ENCODE measurements at regions not wholly inside any gene's neighbourhood (a gene's known extent, or its start where the extent isn't known, plus 50 kb on each side); places are given as distances from the start of the nearest gene placed in this dataset.
"Not testable (repeated sequence)": the region's sequence is repeated elsewhere in the genome, so short reads cannot be mapped to it uniquely, and the experiment has no call there.

DNA sequence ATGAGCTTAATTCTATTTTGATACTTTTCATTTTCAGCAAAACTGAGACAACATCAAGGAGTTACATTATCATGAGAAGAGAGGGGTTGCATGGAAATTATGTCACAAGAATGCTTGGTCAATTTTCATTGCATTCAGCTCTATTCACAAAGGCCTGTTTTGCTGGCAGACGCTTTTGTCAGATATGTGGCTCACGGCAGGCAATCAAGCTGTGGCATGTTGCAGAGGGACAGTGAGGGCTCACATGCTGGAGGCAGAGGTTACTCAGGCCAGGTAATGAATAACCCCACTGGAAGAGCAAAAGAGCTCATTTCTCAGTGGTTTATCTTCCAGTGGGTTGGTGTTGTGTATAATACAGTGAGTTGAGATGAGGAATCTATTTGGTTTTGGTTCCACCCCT, 98.7 kb upstream of the RBFOX1 start:
- Histone ChIP-seq H3K27ac (no peak overlapping the region), H3K4me3 (no peak overlapping the region), H3K9me3 (no peaks in the 10 kb centered on the region), H3K36me3 (no peaks in the 10 kb centered on the region), H3K27me3 (replicated peaks; ENCODE audit: insufficient read depth) (no peaks in the 10 kb centered on the region), H3K4me1 (ENCODE audit: control insufficient read depth in 1 of 2, low read depth in 2 of 2) (no peaks in the 10 kb centered on the region)
- TF ChIP-seq, protein P1, sequence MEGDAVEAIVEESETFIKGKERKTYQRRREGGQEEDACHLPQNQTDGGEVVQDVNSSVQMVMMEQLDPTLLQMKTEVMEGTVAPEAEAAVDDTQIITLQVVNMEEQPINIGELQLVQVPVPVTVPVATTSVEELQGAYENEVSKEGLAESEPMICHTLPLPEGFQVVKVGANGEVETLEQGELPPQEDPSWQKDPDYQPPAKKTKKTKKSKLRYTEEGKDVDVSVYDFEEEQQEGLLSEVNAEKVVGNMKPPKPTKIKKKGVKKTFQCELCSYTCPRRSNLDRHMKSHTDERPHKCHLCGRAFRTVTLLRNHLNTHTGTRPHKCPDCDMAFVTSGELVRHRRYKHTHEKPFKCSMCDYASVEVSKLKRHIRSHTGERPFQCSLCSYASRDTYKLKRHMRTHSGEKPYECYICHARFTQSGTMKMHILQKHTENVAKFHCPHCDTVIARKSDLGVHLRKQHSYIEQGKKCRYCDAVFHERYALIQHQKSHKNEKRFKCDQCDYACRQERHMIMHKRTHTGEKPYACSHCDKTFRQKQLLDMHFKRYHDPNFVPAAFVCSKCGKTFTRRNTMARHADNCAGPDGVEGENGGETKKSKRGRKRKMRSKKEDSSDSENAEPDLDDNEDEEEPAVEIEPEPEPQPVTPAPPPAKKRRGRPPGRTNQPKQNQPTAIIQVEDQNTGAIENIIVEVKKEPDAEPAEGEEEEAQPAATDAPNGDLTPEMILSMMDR (IDR thresholded peaks at IDR 0.05) = no peak
- no peak for DNase-seq (ENCODE audit: low spot score)
- no peak for ATAC-seq (ENCODE audit: insufficient number of reproducible peaks, low FRiP score, low read depth)

DNA sequence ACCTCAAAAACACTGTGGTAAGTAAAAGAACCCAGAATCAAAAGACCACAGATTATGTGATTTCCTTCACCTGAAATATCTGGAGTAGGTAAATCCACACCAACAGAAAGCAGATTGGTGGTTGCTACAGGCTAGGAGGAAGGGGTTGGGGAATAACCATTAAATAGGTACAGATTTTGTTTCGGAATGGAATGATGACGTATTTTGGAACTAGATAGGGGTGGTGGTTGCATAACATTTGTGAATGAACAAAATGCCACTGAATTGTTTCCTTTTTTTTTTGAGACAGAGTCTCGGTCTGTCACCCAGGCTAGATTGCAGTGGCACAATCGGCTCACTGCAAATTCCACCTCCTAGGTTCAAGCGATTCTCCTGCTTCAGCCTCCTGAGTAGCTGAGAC, 100.9 kb upstream of the RBFOX1 start:
- H3K36me3 ChIP-seq = no peaks in the 10 kb centered on the region
- no peak overlapping the region for H3K4me3 ChIP-seq

DNA sequence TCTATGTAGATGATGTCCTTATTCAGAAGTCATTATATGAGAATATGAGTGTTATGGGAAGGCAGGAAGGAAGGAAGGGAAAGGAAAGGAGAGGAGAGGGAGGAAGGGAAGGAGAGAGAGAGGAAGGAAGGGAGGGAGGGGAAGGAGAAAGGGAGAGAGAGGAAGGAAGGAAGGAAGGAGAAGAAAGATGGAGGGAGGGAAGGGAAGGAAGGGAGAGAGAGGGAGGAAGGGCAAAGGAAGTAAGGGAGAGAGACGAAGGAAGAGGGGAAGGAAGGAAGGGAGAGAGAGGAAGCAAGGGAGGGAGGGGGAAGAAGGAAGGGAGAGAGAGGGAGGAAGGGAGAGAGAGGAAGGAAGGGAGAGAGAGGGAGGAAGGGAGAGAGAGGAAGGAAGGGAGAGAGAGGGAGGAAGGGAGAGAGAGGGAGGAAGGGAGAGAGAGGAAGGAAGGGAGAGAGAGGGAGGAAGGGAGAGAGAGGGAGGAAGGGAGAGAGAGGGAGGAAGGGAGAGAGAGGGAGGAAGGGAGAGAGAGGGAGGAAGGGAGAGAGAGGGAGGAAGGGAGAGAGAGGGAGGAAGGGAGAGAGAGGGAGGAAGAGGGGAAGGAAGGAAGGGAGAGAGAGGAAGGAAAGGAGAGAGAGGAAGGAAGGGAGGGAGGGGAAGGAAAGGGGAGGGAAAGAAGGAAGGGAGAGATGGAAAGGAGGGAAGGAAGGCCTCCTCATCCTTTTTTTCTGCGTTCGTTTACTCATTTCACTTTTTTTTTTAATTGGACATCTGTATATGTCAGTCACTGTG, 103.0 kb upstream of the RBFOX1 start:
- H3K36me3 ChIP-seq; ATAC-seq (ENCODE audit: insufficient number of reproducible peaks, low FRiP score, low read depth); H3K27ac ChIP-seq; DNase-seq (ENCODE audit: low spot score); H3K9me3 ChIP-seq; H3K4me3 ChIP-seq; H3K27me3 ChIP-seq (replicated peaks; ENCODE audit: insufficient read depth); H3K4me1 ChIP-seq (ENCODE audit: control insufficient read depth in 1 of 2, low read depth in 2 of 2): not testable (repeated sequence)

More for the DNA sequence above, 100.9 kb upstream of the RBFOX1 start:
- ATAC-seq (ENCODE audit: insufficient number of reproducible peaks, low FRiP score, low read depth) (no peak), DNase-seq (ENCODE audit: low spot score) (no peak)
- Histone ChIP-seq H3K27me3 (replicated peaks; ENCODE audit: insufficient read depth) (no peaks in the 10 kb centered on the region), H3K27ac (no peak overlapping the region), H3K4me1 (ENCODE audit: control insufficient read depth in 1 of 2, low read depth in 2 of 2) (no peaks in the 10 kb centered on the region), H3K9me3 (no peaks in the 10 kb centered on the region)
- TF ChIP-seq, protein P1 (IDR thresholded peaks at IDR 0.05) = no peak

DNA sequence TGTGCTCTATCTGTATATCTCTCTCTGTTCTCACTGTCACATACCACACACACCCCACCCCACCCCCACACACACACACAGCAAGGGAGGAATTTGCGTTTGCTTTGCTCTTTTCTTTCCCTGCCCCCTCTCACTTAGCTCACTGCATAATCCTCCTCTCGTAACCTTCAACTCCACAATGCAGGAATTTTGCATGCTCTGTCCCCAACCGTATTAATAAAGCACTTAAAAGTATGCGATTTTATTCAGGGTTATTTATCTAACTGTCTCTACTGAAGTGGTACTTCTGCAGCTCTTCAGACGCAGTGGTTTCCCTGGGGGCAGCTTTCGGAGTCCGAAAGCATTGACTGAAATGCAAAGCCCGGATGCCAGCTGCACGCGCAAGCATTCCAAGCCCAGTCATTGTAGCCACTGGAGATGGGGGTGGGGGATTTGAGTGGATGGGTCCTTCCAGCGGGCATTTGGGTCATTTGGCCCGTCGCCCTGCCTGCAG, 105.4 kb upstream of the RBFOX1 start:
- H3K36me3 ChIP-seq = no peaks in the 10 kb centered on the region
- H3K27me3 ChIP-seq (replicated peaks; ENCODE audit: insufficient read depth) = no peaks in the 10 kb centered on the region
- H3K9me3 ChIP-seq = no peaks in the 10 kb centered on the region
- no peaks in the 10 kb centered on the region for H3K4me1 ChIP-seq (ENCODE audit: control insufficient read depth in 1 of 2, low read depth in 2 of 2)
- TF ChIP-seq, protein P1 (IDR thresholded peaks at IDR 0.05) = no peak
- no peak for DNase-seq (ENCODE audit: low spot score)
- no peak overlapping the region for H3K4me3 ChIP-seq
- H3K27ac ChIP-seq = no peak overlapping the region
- ATAC-seq (ENCODE audit: insufficient number of reproducible peaks, low FRiP score, low read depth) = no peak

DNA sequence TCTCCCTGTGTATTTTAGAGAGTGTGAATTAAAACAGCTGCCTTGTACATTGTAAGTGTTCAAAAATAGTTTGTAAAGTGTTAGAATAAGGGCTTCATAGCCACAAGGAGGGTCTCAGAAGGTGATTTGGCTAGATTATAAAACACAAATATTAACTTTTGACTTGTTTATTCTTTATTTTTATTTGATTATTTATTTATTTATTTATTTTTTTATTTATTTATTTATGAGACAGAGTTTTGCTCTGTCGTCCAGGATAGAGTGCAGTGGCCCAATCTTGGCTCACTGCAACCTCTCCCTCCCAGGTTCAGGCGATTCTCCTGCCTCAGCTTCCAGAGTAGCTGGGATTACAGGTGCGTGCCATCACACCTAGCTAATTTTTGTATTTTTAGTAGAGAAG, 111.5 kb upstream of the RBFOX1 start:
- H3K27ac ChIP-seq = no peak overlapping the region
- H3K9me3 ChIP-seq = no peaks in the 10 kb centered on the region
- TF ChIP-seq, protein P1 (IDR thresholded peaks at IDR 0.05) = no peak
- H3K4me3 ChIP-seq = no peak overlapping the region
- no peaks in the 10 kb centered on the region for H3K36me3 ChIP-seq
- no peaks in the 10 kb centered on the region for H3K4me1 ChIP-seq (ENCODE audit: control insufficient read depth in 1 of 2, low read depth in 2 of 2)
- DNase-seq (ENCODE audit: low spot score) = no peak
- ATAC-seq (ENCODE audit: insufficient number of reproducible peaks, low FRiP score, low read depth) = no peak
- no peaks in the 10 kb centered on the region for H3K27me3 ChIP-seq (replicated peaks; ENCODE audit: insufficient read depth)

Data from thoracic aorta (tissue), 2 donors.